Epithelial cell of prostate (primary cell): ENCODE measurements at regions not wholly inside any gene's neighbourhood (a gene's known extent, or its start where the extent isn't known, plus 50 kb on each side); places are given as distances from the start of the nearest gene placed in this dataset.
"Not testable (repeated sequence)": the region's sequence is repeated elsewhere in the genome, so short reads cannot be mapped to it uniquely, and the experiment has no call there.

Source experiments
- DNase-seq: peaks from one replicate; pipeline ENCODE4 v3.0.0-alpha.2; 2011; ENCODE audit warnings: low read depth, low spot score
- H3K27ac ChIP-seq: fragments of 450-650 bp; 2 replicates; pipeline ENCODE4 v1.5.1; 2017; ENCODE audit warnings: mild to moderate bottlenecking

- no peak for DNase-seq
- H3K27ac ChIP-seq, result no peak overlapping the region
These were observed 203.8 kb downstream of the TPRG1 start for GRCh38 chr3:189375532-189375931.

GRCh38 chr3:189383630-189384029 lies 211.9 kb downstream of the TPRG1 start:
- no peak for DNase-seq
- no peak overlapping the region for H3K27ac ChIP-seq

DNA sequence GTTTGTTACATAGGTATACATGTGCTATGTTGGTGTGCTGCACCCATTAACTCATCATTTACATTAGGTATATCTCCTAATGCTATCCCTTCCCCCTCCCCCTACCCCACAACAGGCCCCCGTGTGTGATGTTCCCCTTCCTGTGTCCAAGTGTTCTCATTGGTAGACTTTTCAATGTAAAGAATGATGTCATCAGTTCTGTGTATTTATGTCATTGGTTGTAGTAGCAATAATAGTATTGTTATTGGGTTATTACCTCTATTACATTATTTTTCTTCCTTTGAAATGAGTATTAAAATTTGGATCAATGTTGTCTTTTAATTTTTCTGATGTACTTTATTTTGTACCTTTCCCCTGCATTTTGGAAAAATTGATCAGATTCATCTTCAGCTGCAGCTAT lies 214.1 kb downstream of the TPRG1 start:
- DNase-seq, H3K27ac ChIP-seq: not testable (repeated sequence)

GRCh38 chr3:189386739-189387138 lies 215.0 kb downstream of the TPRG1 start:
- no peak overlapping the region for H3K27ac ChIP-seq
- no peak for DNase-seq

GRCh38 chr3:189389346-189389745 lies 217.6 kb downstream of the TPRG1 start:
- DNase-seq, result peak; percentile 5
- H3K27ac ChIP-seq, result peak overlapping the region; percentile 45

DNA sequence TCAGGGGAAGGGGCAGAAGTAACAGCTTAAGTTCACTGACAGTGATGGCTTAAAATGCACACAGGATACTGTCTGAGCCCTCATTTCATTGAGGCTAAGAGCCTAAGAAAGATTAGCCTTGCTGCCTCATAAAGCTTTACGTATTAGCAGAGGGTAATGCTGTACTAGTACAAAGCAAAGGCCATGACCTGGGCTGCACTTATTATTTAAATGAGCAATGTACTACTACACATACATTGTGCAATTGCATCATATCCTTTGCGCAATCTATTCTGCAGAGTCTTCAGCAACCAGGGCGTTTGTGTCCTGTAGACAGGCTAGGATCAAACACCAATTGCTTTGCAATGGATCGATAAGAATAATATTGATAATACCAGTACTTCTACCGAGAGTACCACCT lies 221.8 kb downstream of the TPRG1 start:
- peak; percentile 65 for DNase-seq
- H3K27ac ChIP-seq, result peak overlapping the region; percentile 96

GRCh38 chr3:189394599-189395121 lies 222.9 kb downstream of the TPRG1 start:
- no peak overlapping the region for H3K27ac ChIP-seq
- no peak for DNase-seq

- no peak for DNase-seq
- H3K27ac ChIP-seq, result no peak overlapping the region
These were observed 224.1 kb downstream of the TPRG1 start for GRCh38 chr3:189395825-189396224.

- no peak for DNase-seq
- no peak overlapping the region for H3K27ac ChIP-seq
These were observed 226.9 kb downstream of the TPRG1 start for GRCh38 chr3:189398656-189399055.

- no peak for DNase-seq
- H3K27ac ChIP-seq, result no peak overlapping the region
These were observed 229.4 kb downstream of the TPRG1 start for GRCh38 chr3:189401196-189401595.

GRCh38 chr3:189403194-189403593 lies 228.0 kb upstream of the TP63 start:
- no peak for DNase-seq
- no peak overlapping the region for H3K27ac ChIP-seq

- DNase-seq, result peak; percentile 33
- H3K27ac ChIP-seq, result peak overlapping the region; percentile 5
These were observed 227.2 kb upstream of the TP63 start for GRCh38 chr3:189404024-189404423.

GRCh38 chr3:189404797-189405484 lies 226.2 kb upstream of the TP63 start:
- no peak overlapping the region for H3K27ac ChIP-seq
- DNase-seq, result no peak

DNA sequence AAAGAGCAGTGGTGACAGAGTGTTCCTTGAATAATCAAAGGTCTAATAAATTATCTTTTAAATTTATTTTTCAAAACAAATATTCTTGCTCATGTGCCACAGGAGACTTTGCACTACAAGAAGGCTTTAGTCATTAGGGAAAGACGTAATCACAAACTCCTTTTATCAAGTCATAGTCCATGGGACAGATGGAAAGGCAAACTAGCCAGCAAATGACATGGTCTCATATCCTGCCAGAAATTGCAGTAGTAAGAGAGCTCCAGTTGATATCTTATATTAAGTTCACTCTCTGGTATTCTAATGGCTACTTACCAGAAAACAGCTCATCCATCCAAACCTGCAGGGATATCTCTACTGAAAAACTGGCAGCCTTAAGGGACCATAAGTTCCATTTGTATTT lies 225.0 kb upstream of the TP63 start:
- no peak overlapping the region for H3K27ac ChIP-seq
- no peak for DNase-seq

GRCh38 chr3:189410522-189410921 lies 220.7 kb upstream of the TP63 start:
- no peak overlapping the region for H3K27ac ChIP-seq
- no peak for DNase-seq

- no peak overlapping the region for H3K27ac ChIP-seq
- no peak for DNase-seq
These were observed 212.2 kb upstream of the TP63 start for GRCh38 chr3:189419038-189419437.

- H3K27ac ChIP-seq, result no peak overlapping the region
- DNase-seq, result no peak
These were observed 211.5 kb upstream of the TP63 start for GRCh38 chr3:189419683-189420082.

DNA sequence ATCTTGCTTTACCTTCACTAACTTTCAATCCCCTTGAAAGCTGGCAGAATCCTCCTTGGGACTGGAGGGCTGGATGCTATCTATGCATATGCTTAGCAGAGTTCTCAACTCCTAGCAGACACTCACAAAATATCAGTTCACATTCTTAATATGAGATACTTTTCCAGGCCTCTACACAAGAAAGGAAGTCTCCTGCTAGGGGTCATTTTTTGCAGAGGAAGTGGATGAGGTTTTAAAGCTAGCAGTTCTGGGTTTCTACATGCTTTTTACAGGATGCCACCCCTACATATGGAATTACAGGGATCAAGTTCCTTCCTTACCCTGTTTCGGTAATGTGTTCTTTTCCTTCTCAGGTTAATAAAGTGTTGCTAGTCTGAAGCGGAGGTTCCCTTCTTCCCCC lies 206.3 kb upstream of the TP63 start:
- no peak overlapping the region for H3K27ac ChIP-seq
- DNase-seq, result no peak

- H3K27ac ChIP-seq, result no peak overlapping the region
- no peak for DNase-seq
These were observed 202.2 kb upstream of the TP63 start for GRCh38 chr3:189429019-189429418.

DNA sequence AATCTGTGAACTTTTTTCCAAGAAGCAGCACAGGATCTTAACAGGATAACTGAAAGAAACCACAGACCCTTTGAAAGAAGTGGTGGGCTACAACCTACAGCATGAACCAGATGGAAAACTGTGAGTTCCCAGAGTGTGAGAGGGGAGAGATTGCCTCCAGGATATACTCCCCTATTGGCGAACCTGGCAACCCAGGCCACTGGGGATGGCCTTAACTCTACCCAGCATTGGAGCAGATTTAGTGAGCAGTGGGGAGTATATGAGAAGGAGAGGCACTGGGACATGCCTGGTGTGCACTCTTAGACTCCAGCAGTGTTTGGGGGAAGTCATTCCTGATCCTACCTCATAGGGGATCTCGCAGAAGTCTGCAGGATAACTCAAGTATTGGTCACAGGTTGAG lies 201.0 kb upstream of the TP63 start:
- no peak for DNase-seq
- no peak overlapping the region for H3K27ac ChIP-seq

DNA sequence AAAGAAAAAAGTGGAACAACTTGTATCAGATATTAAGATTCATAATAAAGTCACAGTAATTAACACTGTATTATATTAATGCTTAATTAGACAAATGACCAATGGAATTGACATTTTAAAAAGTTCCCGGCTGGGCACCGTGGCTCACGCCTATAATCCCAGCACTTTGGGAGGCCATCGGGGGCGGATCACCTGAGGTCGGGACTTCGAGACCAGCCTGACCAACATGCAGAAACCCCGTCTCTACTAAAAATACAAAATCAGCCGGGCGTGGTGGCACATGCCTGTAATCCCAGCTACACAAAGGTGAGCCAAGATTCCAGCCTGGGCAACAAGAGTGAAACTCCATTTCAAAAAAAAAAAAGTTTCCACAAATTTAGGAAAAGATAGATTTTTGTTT lies 188.9 kb upstream of the TP63 start:
- H3K27ac ChIP-seq, DNase-seq: not testable (repeated sequence)

- no peak for DNase-seq
- no peak overlapping the region for H3K27ac ChIP-seq
These were observed 184.1 kb upstream of the TP63 start for GRCh38 chr3:189446959-189447560.
